GM21717 (cell line): ENCODE measurements at regions not wholly inside any gene's neighbourhood (a gene's known extent, or its start where the extent isn't known, plus 50 kb on each side); places are given as distances from the start of the nearest gene placed in this dataset.

ENCODE experiments used
- ATAC-seq: cut with Tn5 transposase; IDR thresholded peaks from one replicate; pipeline ENCODE4 v1.9.1; 2021; ENCODE audit warnings: mild to moderate bottlenecking, moderate library complexity; ENCODE audit not compliant: unreplicated experiment

- no peak for ATAC-seq
These were observed 217.6 kb upstream of the FOXQ1 start for GRCh38 chr6:1094306-1094705.

GRCh38 chr6:1091900-1092299, 220.0 kb upstream of the FOXQ1 start:
- no peak for ATAC-seq

GRCh38 chr6:1089859-1090258, 222.0 kb upstream of the FOXQ1 start:
- no peak for ATAC-seq

- no peak for ATAC-seq
These were observed 223.4 kb upstream of the FOXQ1 start for GRCh38 chr6:1088492-1089001.

GRCh38 chr6:1087154-1087843, 224.6 kb upstream of the FOXQ1 start:
- ATAC-seq, result no peak

GRCh38 chr6:1086446-1087153, 225.3 kb upstream of the FOXQ1 start:
- ATAC-seq, result no peak

GRCh38 chr6:1082285-1082935, 229.5 kb upstream of the FOXQ1 start:
- ATAC-seq, result no peak

- ATAC-seq, result no peak
These were observed 230.2 kb upstream of the FOXQ1 start for GRCh38 chr6:1081551-1082284.

- no peak for ATAC-seq
These were observed 231.2 kb upstream of the FOXQ1 start for GRCh38 chr6:1080453-1081337.

- no peak for ATAC-seq
These were observed 232.4 kb upstream of the FOXQ1 start for GRCh38 chr6:1079525-1079924.

GRCh38 chr6:1077478-1078416, 234.2 kb upstream of the FOXQ1 start:
- no peak for ATAC-seq

GRCh38 chr6:1076531-1077459, 235.1 kb upstream of the FOXQ1 start:
- ATAC-seq, result no peak

- no peak for ATAC-seq
These were observed 236.0 kb upstream of the FOXQ1 start for GRCh38 chr6:1075880-1076279.

- ATAC-seq, result no peak
These were observed 236.5 kb upstream of the FOXQ1 start for GRCh38 chr6:1075444-1075843.

GRCh38 chr6:1070085-1070521, 241.8 kb upstream of the FOXQ1 start:
- no peak for ATAC-seq

GRCh38 chr6:1068905-1069304, 243.0 kb upstream of the FOXQ1 start:
- ATAC-seq, result no peak

GRCh38 chr6:1068068-1068467, 243.8 kb upstream of the FOXQ1 start:
- ATAC-seq, result no peak

- ATAC-seq, result no peak
These were observed 244.6 kb upstream of the FOXQ1 start for GRCh38 chr6:1067346-1067745.
